Testis (tissue), 2 donors: ENCODE measurements at regions not wholly inside any gene's neighbourhood (a gene's known extent, or its start where the extent isn't known, plus 50 kb on each side); places are given as distances from the start of the nearest gene placed in this dataset.

ENCODE experiments used
- DNase-seq: peaks from one replicate; pipeline ENCODE4 v3.0.0-alpha.2; 2019
- H3K27ac ChIP-seq, 2 donors: fragments of 200-600 bp; sonication (generic); one replicate each; pipeline ENCODE4 v1.5.1; 2019
- H3K27me3 ChIP-seq: fragments of 200-600 bp; sonication (generic); one replicate; pipeline ENCODE4 v1.5.1; 2019
- H3K36me3 ChIP-seq: fragments of 200-600 bp; sonication (generic); one replicate; pipeline ENCODE4 v1.5.1; 2017; ENCODE audit warnings: low read depth; ENCODE audit errors: missing control alignments
- H3K4me1 ChIP-seq: fragments of 200-600 bp; sonication (generic); one replicate; pipeline ENCODE4 v1.5.1; 2019
- H3K4me3 ChIP-seq, 2 donors: fragments of 200-600 bp; sonication (generic); one replicate each; pipeline ENCODE4 v1.5.1; 2017 to 2019
- H3K9me3 ChIP-seq: fragments of 200-600 bp; sonication (generic); one replicate; pipeline ENCODE4 v1.5.1; 2017
- CTCF ChIP-seq, 3 experiments: fragments of 450-650 bp in 2 of 3; fragments of 200-600 bp in 1 of 3; sonication (generic) in 1 of 3; IDR thresholded peaks; one replicate each; pipeline ENCODE4 v1.5.1; 2016 to 2019; ENCODE audit warnings: antibody characterized with exemption in 3 of 3, mild to moderate bottlenecking in 2 of 3, moderate library complexity in 1 of 3
- POLR2A ChIP-seq: fragments of 450-650 bp; IDR thresholded peaks from one replicate; pipeline ENCODE4 v1.6.1; 2017; ENCODE audit warnings: antibody characterized with exemption, mild to moderate bottlenecking, moderate library complexity
- WGBS, 2 donors: methylation state at CpG; one replicate each; pipeline ENCODE4 v1.1.5; 2018; 5-methylcytosine and 5-hydroxymethylcytosine counted together
- intact Hi-C: fragments of 100-400 bp; cut with DNase I; formaldehyde crosslinking; loops from one replicate; pipeline ENCODE4 v1.15.1; 2023; ENCODE audit warnings: low total_unique reads

- Histone ChIP-seq H3K9me3 (no peaks in the 10 kb centered on the region), H3K36me3 (no peaks in the 10 kb centered on the region), H3K27me3 (no peaks in the 10 kb centered on the region), H3K4me1 (no peaks in the 10 kb centered on the region), H3K4me3 (no peak overlapping the region), H3K27ac (no peak overlapping the region)
- no peak for TF ChIP-seq CTCF (IDR thresholded peaks at IDR 0.05)
- intact Hi-C loops = no loop called here
- WGBS, 2 donors = 80 to 88% methylated on average over 10 of the region's 10 CpGs
- DNase-seq = no peak
Observed at GRCh38 chr15:69988541-69989225, 109.0 kb downstream of the TLE3 start.

GRCh38 chr15:69990566-69991421, 106.9 kb downstream of the TLE3 start:
- Histone ChIP-seq H3K9me3 (no peaks in the 10 kb centered on the region), H3K27me3 (no peaks in the 10 kb centered on the region), H3K4me1 (no peaks in the 10 kb centered on the region), H3K4me3 (no peak overlapping the region), H3K36me3 (no peaks in the 10 kb centered on the region), H3K27ac (no peak overlapping the region)
- DNase-seq = no peak
- intact Hi-C loops = no loop called here
- TF ChIP-seq POLR2A = no peak
- TF ChIP-seq CTCF (IDR thresholded peaks at IDR 0.05) = no peak
- WGBS, 2 donors = 68 to 72% methylated on average over 20 of the region's 20 CpGs

- intact Hi-C loops = no loop called here
- DNase-seq = no peak
- Histone ChIP-seq H3K4me1 (no peaks in the 10 kb centered on the region), H3K36me3 (no peaks in the 10 kb centered on the region), H3K27me3 (no peaks in the 10 kb centered on the region), H3K9me3 (no peaks in the 10 kb centered on the region), H3K27ac (no peak overlapping the region), H3K4me3 (no peak overlapping the region)
- TF ChIP-seq POLR2A (no peak), CTCF (IDR thresholded peaks at IDR 0.05) (no peak)
- 38 to 56% methylated on average over 1 to 10 of the region's 10 CpGs for WGBS, 2 donors
Observed at GRCh38 chr15:69991551-69991980, 106.2 kb downstream of the TLE3 start.

GRCh38 chr15:69992348-69992747, 105.4 kb downstream of the TLE3 start:
- H3K27ac ChIP-seq = no peak overlapping the region
- WGBS, 2 donors = 69 to 90% methylated on average over 6 to 7 of the region's 7 CpGs
- intact Hi-C loops = no loop called here
- H3K4me3 ChIP-seq = no peak overlapping the region
- no peaks in the 10 kb centered on the region for H3K9me3 ChIP-seq
- no peaks in the 10 kb centered on the region for H3K27me3 ChIP-seq
- DNase-seq = no peak
- TF ChIP-seq POLR2A (no peak), CTCF (IDR thresholded peaks at IDR 0.05) (no peak)
- no peaks in the 10 kb centered on the region for H3K36me3 ChIP-seq
- H3K4me1 ChIP-seq = no peaks in the 10 kb centered on the region
